ENCODE measurements at regions not wholly inside any gene's neighbourhood (a gene's known extent, or its start where the extent isn't known, plus 50 kb on each side); places are given as distances from the start of the nearest gene placed in this dataset.

GRCh38 chr14:22184157-22184829, 404.7 kb downstream of the DAD1 start:
- TF ChIP-seq POLR2AphosphoS5 (IDR thresholded peaks at IDR 0.05; ENCODE audit: low read depth, low read length) = no peak
- no peak for TF ChIP-seq POLR2A (IDR thresholded peaks at IDR 0.05; ENCODE audit: low read depth, low read length)
- no peak for TF ChIP-seq TAF1 (IDR thresholded peaks at IDR 0.05; ENCODE audit: low read depth, low read length)
- no peak for TF ChIP-seq SPI1 (IDR thresholded peaks at IDR 0.05; ENCODE audit: low read depth, low read length)
- TF ChIP-seq PAX5 (IDR thresholded peaks at IDR 0.05; ENCODE audit: insufficient read depth, low read length, severe bottlenecking) = no peak
- TF ChIP-seq POU2F2 (IDR thresholded peaks at IDR 0.05; ENCODE audit: low read depth, low read length) = no peak
